Liver (tissue), 8 donors: ENCODE measurements at regions not wholly inside any gene's neighbourhood (a gene's known extent, or its start where the extent isn't known, plus 50 kb on each side); places are given as distances from the start of the nearest gene placed in this dataset.

Experiments used
- DNase-seq: peaks from one replicate; pipeline ENCODE4 v3.0.0-alpha.2; 2017; ENCODE audit warnings: low spot score
- H3K27ac ChIP-seq, 2 donors: one replicate each; pipeline ENCODE4 v1.7.0; 2013; ENCODE audit warnings: inconsistent platforms in 2 of 2, low read length in 2 of 2, control low read depth in 1 of 2, low read depth in 1 of 2, mild to moderate bottlenecking in 1 of 2
- H3K27me3 ChIP-seq, 4 donors: one replicate each; pipeline versions ENCODE4 v1.6.1 to v1.7.0; 2013; ENCODE audit warnings: low read length in 3 of 4, inconsistent platforms in 1 of 4, mild to moderate bottlenecking in 1 of 4, moderate library complexity in 1 of 4; ENCODE audit not compliant: control insufficient read depth in 4 of 4, insufficient read depth in 4 of 4
- H3K36me3 ChIP-seq, 4 donors: one replicate each; pipeline versions ENCODE4 v1.6.1 to v1.7.0; 2013; ENCODE audit warnings: low read length in 3 of 4, mild to moderate bottlenecking in 3 of 4, low read depth in 1 of 4, moderate library complexity in 1 of 4; ENCODE audit not compliant: control insufficient read depth in 4 of 4, insufficient read depth in 3 of 4
- H3K4me1 ChIP-seq, 4 donors: one replicate each; pipeline versions ENCODE4 v1.6.1 to v1.7.0; 2013; ENCODE audit warnings: low read length in 3 of 4, mild to moderate bottlenecking in 3 of 4, moderate library complexity in 1 of 4; ENCODE audit not compliant: control insufficient read depth in 4 of 4, insufficient read depth in 4 of 4
- H3K4me3 ChIP-seq, 3 donors: one replicate each; pipeline versions ENCODE4 v1.6.1 to v1.7.0; 2013; ENCODE audit warnings: low read length in 3 of 3, control low read depth in 1 of 3, low read depth in 1 of 3, mild to moderate bottlenecking in 1 of 3
- H3K9ac ChIP-seq, 2 donors: one replicate each; pipeline ENCODE4 v1.7.0; 2013; ENCODE audit warnings: low read length in 2 of 2, mild to moderate bottlenecking in 2 of 2, moderate library complexity in 2 of 2, control low read depth in 1 of 2, low read depth in 1 of 2
- H3K9me3 ChIP-seq, 4 donors: one replicate each; pipeline versions ENCODE4 v1.6.1 to v1.7.0; 2013; ENCODE audit warnings: low read length in 3 of 4; ENCODE audit not compliant: control insufficient read depth in 4 of 4
- ATF3 ChIP-seq: IDR thresholded peaks from 2 replicates; pipeline ENCODE4 v1.6.1; 2016; ENCODE audit warnings: antibody characterized with exemption
- CTCF ChIP-seq: fragments of 150-350 bp; IDR thresholded peaks from 2 replicates; pipeline ENCODE4 v1.5.1; 2017; ENCODE audit warnings: improper control_type of control experiment, low read depth, low read length; ENCODE audit not compliant: missing input control
- EGR1 ChIP-seq, 2 donors: IDR thresholded peaks; 2 replicates each; pipeline ENCODE4 v1.6.1; 2016 to 2018; ENCODE audit warnings: antibody characterized with exemption in 2 of 2, low read depth in 2 of 2
- FOXA1 ChIP-seq: IDR thresholded peaks from 2 replicates; pipeline ENCODE4 v1.6.1; 2016; ENCODE audit warnings: antibody characterized with exemption
- FOXA2 ChIP-seq: IDR thresholded peaks from 2 replicates; pipeline ENCODE4 v1.6.1; 2016; ENCODE audit warnings: antibody characterized with exemption
- GABPA ChIP-seq, 2 donors: IDR thresholded peaks in 1 of 2; conservative IDR thresholded peaks in 1 of 2; 2 replicates each; pipeline ENCODE4 v1.6.1; 2016; ENCODE audit warnings: antibody characterized with exemption in 2 of 2, mild to moderate bottlenecking in 1 of 2, moderate library complexity in 1 of 2
- HNF4A ChIP-seq, 2 donors: conservative IDR thresholded peaks; 2 replicates each; pipeline ENCODE4 v1.6.1; 2016; ENCODE audit warnings: antibody characterized with exemption in 2 of 2, mild to moderate bottlenecking in 2 of 2
- JUND ChIP-seq, 2 donors: IDR thresholded peaks; 2 replicates each; pipeline ENCODE4 v1.6.1; 2016; ENCODE audit warnings: antibody characterized with exemption in 2 of 2
- MAX ChIP-seq: IDR thresholded peaks from 2 replicates; pipeline ENCODE4 v1.6.1; 2016; ENCODE audit warnings: antibody characterized with exemption
- NR2F2 ChIP-seq: IDR thresholded peaks from 2 replicates; pipeline ENCODE4 v1.6.1; 2016; ENCODE audit warnings: antibody characterized with exemption
- RAD21 ChIP-seq, 2 donors: IDR thresholded peaks; 2 replicates each; pipeline ENCODE4 v1.6.1; 2016; ENCODE audit warnings: antibody characterized with exemption in 2 of 2, mild to moderate bottlenecking in 2 of 2
- RXRA ChIP-seq, 2 donors: IDR thresholded peaks; 2 replicates each; pipeline ENCODE4 v1.6.1; 2017 to 2018; ENCODE audit warnings: antibody characterized with exemption in 2 of 2, mild to moderate bottlenecking in 1 of 2
- SP1 ChIP-seq: IDR thresholded peaks from 2 replicates; pipeline ENCODE4 v1.6.1; 2018; ENCODE audit warnings: antibody characterized with exemption, mild to moderate bottlenecking
- TAF1 ChIP-seq: conservative IDR thresholded peaks from 2 replicates; pipeline ENCODE4 v1.6.1; 2016; ENCODE audit warnings: antibody characterized with exemption, mild to moderate bottlenecking
- YY1 ChIP-seq: IDR thresholded peaks from 2 replicates; pipeline ENCODE4 v1.6.1; 2016; ENCODE audit warnings: antibody characterized with exemption, mild to moderate bottlenecking
- ZBTB33 ChIP-seq: IDR thresholded peaks from 2 replicates; pipeline ENCODE4 v1.6.1; 2016; ENCODE audit warnings: antibody characterized with exemption
- WGBS: extraction: QIAGEN DNeasy Blood & Tissue Kit; methylation state at CpG from one replicate; pipeline ENCODE4 v1.1.7; 2013; 5-methylcytosine and 5-hydroxymethylcytosine counted together
- TF ChIP-seq, protein P1 (sequence below): IDR thresholded peaks from 2 replicates; pipeline ENCODE4 v1.6.1; 2016; ENCODE audit warnings: antibody characterized with exemption, mild to moderate bottlenecking
- donor health status: healthy.
- donor health status: healthy.
- donor health status: healthy.
- donor health status: healthy.
- donor health status: healthy.

- 89% methylated on average over 4 of the region's 4 CpGs for WGBS
- H3K36me3 ChIP-seq = no peaks in the 10 kb centered on the region
- H3K9me3 ChIP-seq = peaks cover 0 to under 1% (median 0%) of the 10 kb centered on the region in 4 donors
- H3K4me1 ChIP-seq = no peaks in the 10 kb centered on the region
- H3K9ac ChIP-seq = no peak overlapping the region
- no peak overlapping the region for H3K27ac ChIP-seq
- H3K4me3 ChIP-seq = no peak overlapping the region
- TF ChIP-seq JUND (IDR thresholded peaks at IDR 0.05) (no peak), NR2F2 (no peak), YY1 (no peak), FOXA1 (no peak), EGR1 (IDR thresholded peaks at IDR 0.05; ENCODE audit: low read depth in 2 of 2) (no peak), GABPA (IDR thresholded peaks at IDR 0.05 in 1 of 2, conservative IDR thresholded peaks at IDR 0.05 in 1 of 2) (no peak), SP1 (no peak), ZBTB33 (no peak), TAF1 (no peak), RAD21 (IDR thresholded peaks at IDR 0.05) (no peak), RXRA (IDR thresholded peaks at IDR 0.05) (no peak), FOXA2 (no peak), CTCF (no peak), MAX (no peak), HNF4A (conservative IDR thresholded peaks at IDR 0.05) (no peak)
- TF ChIP-seq, protein P1, sequence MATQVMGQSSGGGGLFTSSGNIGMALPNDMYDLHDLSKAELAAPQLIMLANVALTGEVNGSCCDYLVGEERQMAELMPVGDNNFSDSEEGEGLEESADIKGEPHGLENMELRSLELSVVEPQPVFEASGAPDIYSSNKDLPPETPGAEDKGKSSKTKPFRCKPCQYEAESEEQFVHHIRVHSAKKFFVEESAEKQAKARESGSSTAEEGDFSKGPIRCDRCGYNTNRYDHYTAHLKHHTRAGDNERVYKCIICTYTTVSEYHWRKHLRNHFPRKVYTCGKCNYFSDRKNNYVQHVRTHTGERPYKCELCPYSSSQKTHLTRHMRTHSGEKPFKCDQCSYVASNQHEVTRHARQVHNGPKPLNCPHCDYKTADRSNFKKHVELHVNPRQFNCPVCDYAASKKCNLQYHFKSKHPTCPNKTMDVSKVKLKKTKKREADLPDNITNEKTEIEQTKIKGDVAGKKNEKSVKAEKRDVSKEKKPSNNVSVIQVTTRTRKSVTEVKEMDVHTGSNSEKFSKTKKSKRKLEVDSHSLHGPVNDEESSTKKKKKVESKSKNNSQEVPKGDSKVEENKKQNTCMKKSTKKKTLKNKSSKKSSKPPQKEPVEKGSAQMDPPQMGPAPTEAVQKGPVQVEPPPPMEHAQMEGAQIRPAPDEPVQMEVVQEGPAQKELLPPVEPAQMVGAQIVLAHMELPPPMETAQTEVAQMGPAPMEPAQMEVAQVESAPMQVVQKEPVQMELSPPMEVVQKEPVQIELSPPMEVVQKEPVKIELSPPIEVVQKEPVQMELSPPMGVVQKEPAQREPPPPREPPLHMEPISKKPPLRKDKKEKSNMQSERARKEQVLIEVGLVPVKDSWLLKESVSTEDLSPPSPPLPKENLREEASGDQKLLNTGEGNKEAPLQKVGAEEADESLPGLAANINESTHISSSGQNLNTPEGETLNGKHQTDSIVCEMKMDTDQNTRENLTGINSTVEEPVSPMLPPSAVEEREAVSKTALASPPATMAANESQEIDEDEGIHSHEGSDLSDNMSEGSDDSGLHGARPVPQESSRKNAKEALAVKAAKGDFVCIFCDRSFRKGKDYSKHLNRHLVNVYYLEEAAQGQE = no peak
- DNase-seq = no peak
- no peaks in the 10 kb centered on the region for H3K27me3 ChIP-seq
Observed at GRCh38 chr1:232335741-232336293, 294.1 kb downstream of the SIPA1L2 start.

- no peaks in the 10 kb centered on the region for H3K36me3 ChIP-seq
- 87% methylated on average over 7 of the region's 7 CpGs for whole genome bisulfite sequencing
- no peak overlapping the region for H3K4me3 ChIP-seq
- H3K9me3 ChIP-seq = peaks cover 0 to 1% (median 0%) of the 10 kb centered on the region in 4 donors
- H3K27me3 ChIP-seq = no peaks in the 10 kb centered on the region
- no peaks in the 10 kb centered on the region for H3K4me1 ChIP-seq
- no peak overlapping the region for H3K9ac ChIP-seq
- DNase-seq = no peak
- H3K27ac ChIP-seq = no peak overlapping the region
- TF ChIP-seq HNF4A (conservative IDR thresholded peaks at IDR 0.05) (no peak), CTCF (no peak), FOXA1 (no peak), TAF1 (no peak), NR2F2 (no peak), JUND (IDR thresholded peaks at IDR 0.05) (no peak), SP1 (no peak), EGR1 (IDR thresholded peaks at IDR 0.05; ENCODE audit: low read depth in 2 of 2) (no peak), RXRA (IDR thresholded peaks at IDR 0.05) (no peak), YY1 (no peak), ATF3 (no peak), MAX (no peak)
- TF ChIP-seq, protein P1 = no peak
Observed at GRCh38 chr1:232335261-232335660, 294.7 kb downstream of the SIPA1L2 start.
